Tibial artery (tissue), 4 donors: ENCODE measurements at regions not wholly inside any gene's neighbourhood (a gene's known extent, or its start where the extent isn't known, plus 50 kb on each side); places are given as distances from the start of the nearest gene placed in this dataset.
"Not testable (repeated sequence)": the region's sequence is repeated elsewhere in the genome, so short reads cannot be mapped to it uniquely, and the experiment has no call there.

Source experiments
- DNase-seq, 2 donors: peaks; one replicate each; pipeline ENCODE4 v3.0.0-alpha.2; 2019
- H3K27ac ChIP-seq, 2 donors: fragments of 200-600 bp; sonication (generic) in 1 of 2; 1 replicate in 1 of 2; 2 replicates in 1 of 2; pipeline ENCODE4 v1.5.1; 2018 to 2019; ENCODE audit warnings: mild to moderate bottlenecking in 1 of 2
- H3K27me3 ChIP-seq, 2 donors: fragments of 200-600 bp; sonication (generic) in 1 of 2; one replicate each; pipeline versions ENCODE4 v1.5.1 to v1.6.0; 2016 to 2019
- H3K36me3 ChIP-seq, 3 donors: fragments of 200-600 bp; sonication (generic) in 2 of 3; one replicate each; pipeline ENCODE4 v1.5.1; 2016 to 2019; ENCODE audit warnings: mild to moderate bottlenecking in 2 of 3
- H3K4me1 ChIP-seq, 4 donors: fragments of 200-600 bp; sonication (generic) in 2 of 4; 1 replicate in 3 of 4; 2 replicates in 1 of 4; pipeline ENCODE4 v1.5.1; 2016 to 2019
- H3K4me3 ChIP-seq, 2 donors: fragments of 200-600 bp; sonication (generic) in 1 of 2; 1 replicate in 1 of 2; 2 replicates in 1 of 2; pipeline ENCODE4 v1.5.1; 2018 to 2019; ENCODE audit warnings: mild to moderate bottlenecking in 2 of 2
- H3K9me3 ChIP-seq, 3 donors: fragments of 200-600 bp; sonication (generic) in 1 of 3; one replicate each; pipeline ENCODE4 v1.5.1; 2016 to 2019
- intact Hi-C: fragments of 100-400 bp; cut with DNase I; formaldehyde crosslinking; loops from one replicate; pipeline ENCODE4 v1.15.0; 2023; ENCODE audit warnings: low total_unique reads
- TF ChIP-seq, protein P1 (sequence below), 2 experiments: fragments of 200-600 bp in 1 of 2; fragments of 450-650 bp in 1 of 2; IDR thresholded peaks; one replicate each; pipeline ENCODE4 v1.5.1; 2017 to 2019; ENCODE audit warnings: antibody characterized with exemption in 2 of 2, mild to moderate bottlenecking in 1 of 2, moderate library complexity in 1 of 2

DNA sequence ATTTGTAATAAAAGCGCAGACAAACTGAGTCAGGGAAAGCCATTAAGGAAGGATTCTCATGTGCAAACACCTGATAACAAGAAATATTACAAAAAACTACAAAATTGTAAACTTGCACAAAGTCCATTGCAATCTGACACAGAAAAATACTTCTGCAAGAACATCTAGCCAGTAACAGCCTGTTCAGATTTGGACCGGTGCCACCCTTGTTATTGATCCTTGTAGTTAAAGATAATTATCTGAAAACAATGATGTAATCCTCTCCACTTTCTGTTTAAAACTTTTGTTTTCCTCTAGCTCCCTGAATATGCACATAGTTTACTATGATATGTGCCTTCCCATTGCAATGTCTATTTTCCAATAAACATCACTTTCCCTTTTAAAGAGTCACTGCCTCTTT, 1090.2 kb downstream of the PLOD2 start:
- Histone ChIP-seq H3K27me3 (no peaks in the 10 kb centered on the region), H3K4me1 (no peaks in the 10 kb centered on the region), H3K27ac (no peak overlapping the region), H3K36me3 (no peaks in the 10 kb centered on the region), H3K4me3 (no peak overlapping the region), H3K9me3 (no peaks in the 10 kb centered on the region)
- DNase-seq = no peak
- intact Hi-C loops = no loop called here
- TF ChIP-seq, protein P1, sequence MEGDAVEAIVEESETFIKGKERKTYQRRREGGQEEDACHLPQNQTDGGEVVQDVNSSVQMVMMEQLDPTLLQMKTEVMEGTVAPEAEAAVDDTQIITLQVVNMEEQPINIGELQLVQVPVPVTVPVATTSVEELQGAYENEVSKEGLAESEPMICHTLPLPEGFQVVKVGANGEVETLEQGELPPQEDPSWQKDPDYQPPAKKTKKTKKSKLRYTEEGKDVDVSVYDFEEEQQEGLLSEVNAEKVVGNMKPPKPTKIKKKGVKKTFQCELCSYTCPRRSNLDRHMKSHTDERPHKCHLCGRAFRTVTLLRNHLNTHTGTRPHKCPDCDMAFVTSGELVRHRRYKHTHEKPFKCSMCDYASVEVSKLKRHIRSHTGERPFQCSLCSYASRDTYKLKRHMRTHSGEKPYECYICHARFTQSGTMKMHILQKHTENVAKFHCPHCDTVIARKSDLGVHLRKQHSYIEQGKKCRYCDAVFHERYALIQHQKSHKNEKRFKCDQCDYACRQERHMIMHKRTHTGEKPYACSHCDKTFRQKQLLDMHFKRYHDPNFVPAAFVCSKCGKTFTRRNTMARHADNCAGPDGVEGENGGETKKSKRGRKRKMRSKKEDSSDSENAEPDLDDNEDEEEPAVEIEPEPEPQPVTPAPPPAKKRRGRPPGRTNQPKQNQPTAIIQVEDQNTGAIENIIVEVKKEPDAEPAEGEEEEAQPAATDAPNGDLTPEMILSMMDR (IDR thresholded peaks at IDR 0.05) = no peak

DNA sequence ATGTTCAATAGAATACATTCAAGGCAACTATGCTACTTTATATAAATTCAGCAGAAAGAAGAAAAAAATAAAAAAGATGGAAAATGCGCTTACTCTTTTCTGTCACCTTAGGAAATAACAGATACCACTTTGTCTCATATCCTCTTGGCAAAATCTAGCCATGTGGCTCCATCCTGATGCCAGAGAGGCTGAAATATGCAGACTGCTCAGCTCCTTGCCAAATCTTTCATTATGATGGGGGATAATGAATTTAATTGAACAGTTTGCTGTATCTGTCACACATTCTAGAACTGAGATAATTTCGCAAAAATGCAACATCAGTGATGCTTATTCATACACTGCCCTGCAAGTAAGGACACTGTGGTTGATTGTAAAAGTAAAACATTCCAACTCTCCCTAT, 1081.5 kb downstream of the PLOD2 start:
- TF ChIP-seq, protein P1 (IDR thresholded peaks at IDR 0.05) = no peak
- Histone ChIP-seq H3K4me1 (no peaks in the 10 kb centered on the region), H3K4me3 (no peak overlapping the region), H3K27ac (no peak overlapping the region), H3K9me3 (no peaks in the 10 kb centered on the region), H3K27me3 (no peaks in the 10 kb centered on the region), H3K36me3 (no peaks in the 10 kb centered on the region)
- no peak for DNase-seq
- intact Hi-C loops = no loop called here

DNA sequence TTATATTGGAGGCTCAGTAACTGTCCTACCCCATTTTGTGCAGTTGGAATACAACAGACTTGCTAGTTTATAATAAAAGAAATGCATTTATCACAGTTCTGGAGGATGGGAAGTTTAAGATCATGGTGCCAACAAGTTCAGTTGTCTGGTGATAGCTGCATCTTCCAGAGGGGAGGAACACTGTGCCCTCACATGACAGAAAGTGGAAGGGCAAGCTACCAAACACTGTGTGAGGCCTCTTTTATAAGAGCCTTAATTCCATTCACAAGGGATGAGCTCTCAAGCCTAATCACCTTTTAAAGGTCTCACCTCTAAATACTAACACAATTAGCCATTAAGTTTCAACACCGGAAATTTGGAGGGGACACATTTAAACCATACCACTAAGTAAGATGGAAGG, 1073.9 kb downstream of the PLOD2 start:
- TF ChIP-seq, protein P1 (IDR thresholded peaks at IDR 0.05) = no peak
- no peaks in the 10 kb centered on the region for H3K4me1 ChIP-seq
- intact Hi-C loops = no loop called here

DNA sequence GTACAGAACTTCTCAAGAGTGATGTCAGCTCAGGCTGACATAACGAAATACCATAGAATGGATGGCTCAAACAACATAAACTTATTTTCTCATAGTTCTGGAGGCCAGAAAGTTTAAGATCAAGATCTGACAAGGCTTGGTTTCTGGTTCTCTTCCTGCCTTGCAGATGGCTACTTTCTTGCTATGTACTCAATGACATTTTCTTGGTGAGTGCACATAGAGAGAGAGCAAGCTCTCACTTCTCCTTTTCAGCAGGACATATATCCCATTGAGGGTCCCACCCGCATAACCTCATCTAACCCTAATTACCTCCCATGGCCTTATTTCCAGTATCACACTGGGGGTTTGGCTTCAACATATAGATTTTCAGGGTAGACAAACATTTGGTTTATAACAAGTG, 1072.1 kb downstream of the PLOD2 start:
- H3K4me3 ChIP-seq = no peak overlapping the region
- no peaks in the 10 kb centered on the region for H3K9me3 ChIP-seq
- intact Hi-C loops = no loop called here
- H3K27ac ChIP-seq = no peak overlapping the region
- H3K27me3 ChIP-seq = no peaks in the 10 kb centered on the region
- H3K4me1 ChIP-seq = no peaks in the 10 kb centered on the region
- no peaks in the 10 kb centered on the region for H3K36me3 ChIP-seq
- no peak for DNase-seq
- TF ChIP-seq, protein P1 (IDR thresholded peaks at IDR 0.05) = no peak

More for the DNA sequence above, 1073.9 kb downstream of the PLOD2 start:
- Histone ChIP-seq H3K9me3 (no peaks in the 10 kb centered on the region), H3K4me3 (no peak overlapping the region), H3K27me3 (no peaks in the 10 kb centered on the region), H3K36me3 (no peaks in the 10 kb centered on the region), H3K27ac (no peak overlapping the region)
- no peak for DNase-seq

DNA sequence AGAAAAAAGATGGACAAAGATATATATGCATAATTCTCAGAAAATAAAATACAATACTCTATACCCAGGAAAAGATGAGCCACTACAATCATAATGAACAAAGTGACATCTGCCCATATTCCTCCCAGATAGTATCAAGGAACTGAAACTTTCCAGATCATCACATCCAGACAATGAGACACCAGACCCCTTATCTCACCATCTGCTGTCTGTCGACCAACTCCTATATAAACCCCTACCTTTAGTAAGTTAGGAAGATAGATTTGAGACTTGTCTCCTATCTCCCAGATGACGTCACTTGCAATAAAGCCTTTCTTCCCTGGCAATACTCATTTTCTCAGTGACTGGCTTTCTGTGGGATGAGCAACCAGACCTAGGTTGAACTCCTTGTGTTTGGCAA, 1071.6 kb downstream of the PLOD2 start:
- H3K27ac ChIP-seq = no peak overlapping the region
- TF ChIP-seq, protein P1 (IDR thresholded peaks at IDR 0.05) = no peak
- no peaks in the 10 kb centered on the region for H3K36me3 ChIP-seq
- no peaks in the 10 kb centered on the region for H3K27me3 ChIP-seq
- no peaks in the 10 kb centered on the region for H3K4me1 ChIP-seq
- no peak overlapping the region for H3K4me3 ChIP-seq
- DNase-seq = no peak
- no peaks in the 10 kb centered on the region for H3K9me3 ChIP-seq
- intact Hi-C loops = no loop called here

DNA sequence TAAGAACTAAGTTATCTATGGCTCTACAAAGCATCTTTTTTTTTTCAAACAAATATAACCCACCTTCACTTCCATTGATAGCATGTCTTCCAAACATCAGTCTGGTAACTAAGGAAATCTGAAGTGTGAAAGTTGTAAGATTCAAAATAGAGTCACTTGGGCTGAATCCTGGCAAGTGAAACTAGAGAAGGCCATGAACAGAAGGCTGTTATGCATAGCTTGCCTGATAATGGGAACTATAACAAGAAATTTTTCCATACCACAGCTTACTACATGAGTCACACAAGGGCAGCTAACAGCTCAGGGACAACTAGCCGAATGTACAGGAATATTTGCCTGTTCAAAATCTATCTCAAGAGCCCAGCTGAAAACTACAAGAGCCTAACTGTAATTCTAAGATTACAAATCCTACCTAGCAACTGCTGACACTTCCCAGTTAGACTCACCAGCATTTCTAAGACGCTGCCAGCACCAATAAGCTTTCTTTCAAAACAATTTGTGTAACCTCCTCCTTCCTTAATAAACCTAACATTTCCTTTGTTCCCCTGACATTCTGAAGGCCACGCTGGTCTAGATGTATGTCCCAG, 1066.5 kb downstream of the PLOD2 start:
- Histone ChIP-seq H3K4me1 (no peaks in the 10 kb centered on the region), H3K27ac (no peak overlapping the region), H3K9me3 (no peaks in the 10 kb centered on the region), H3K27me3 (no peaks in the 10 kb centered on the region), H3K4me3 (no peak overlapping the region), H3K36me3 (no peaks in the 10 kb centered on the region)
- TF ChIP-seq, protein P1 (IDR thresholded peaks at IDR 0.05) = no peak
- intact Hi-C loops = no loop called here
- DNase-seq = no peak

DNA sequence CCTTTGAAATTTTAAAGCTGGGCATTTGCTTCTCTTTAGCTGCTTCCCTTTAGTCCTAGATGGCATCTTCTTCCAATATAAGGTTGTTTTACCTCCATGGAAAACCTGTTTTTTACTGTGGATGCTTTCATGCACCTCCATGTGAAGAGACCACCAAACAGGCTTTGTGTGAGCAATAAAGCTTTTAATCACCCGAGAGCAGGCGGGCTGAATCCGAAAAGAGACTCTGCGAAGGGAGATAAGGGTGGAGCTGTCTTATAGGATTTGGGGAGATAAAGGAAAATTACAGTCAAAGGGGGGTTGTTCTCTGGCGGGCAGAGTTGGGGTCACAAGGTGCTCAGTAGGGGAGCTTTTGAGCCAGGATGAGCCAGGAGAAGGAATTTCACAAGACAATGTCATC, 1049.8 kb downstream of the PLOD2 start:
- H3K27ac ChIP-seq, H3K4me1 ChIP-seq, H3K4me3 ChIP-seq, H3K36me3 ChIP-seq, intact Hi-C loops, H3K27me3 ChIP-seq, DNase-seq, H3K9me3 ChIP-seq: not testable (repeated sequence)
